ENCODE measurements at regions not wholly inside any gene's neighbourhood (a gene's known extent, or its start where the extent isn't known, plus 50 kb on each side); places are given as distances from the start of the nearest gene placed in this dataset.

DNA sequence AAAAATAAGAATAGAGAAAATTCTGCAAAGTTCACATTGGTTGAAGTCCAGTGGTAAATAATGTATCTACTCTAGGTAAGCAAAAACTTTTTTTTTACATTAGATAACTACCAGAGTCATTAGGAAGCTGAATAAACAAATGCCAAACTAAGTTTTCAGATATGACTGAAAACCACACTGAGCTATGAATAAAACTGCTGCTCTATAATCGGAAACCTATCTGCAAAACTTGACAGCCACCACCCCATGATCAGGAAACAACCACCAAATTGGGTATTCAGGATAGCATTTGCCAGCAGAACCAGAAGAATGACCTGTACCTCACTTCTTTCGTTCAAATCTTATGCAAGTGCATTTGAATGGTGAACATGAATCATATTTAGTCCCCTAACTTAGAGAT, 173.0 kb upstream of the TET2 start:
- Mint-ChIP-seq H3K27ac (no peak overlapping the region), H3K4me1 (ENCODE audit: low read depth) (no peaks in the 10 kb centered on the region), H3K27me3 (no peaks in the 10 kb centered on the region), H3K36me3 (ENCODE audit: low read depth) (no peaks in the 10 kb centered on the region), H3K4me3 (no peak overlapping the region), H3K9me3 (no peaks in the 10 kb centered on the region)
- DNase-seq: no peak
- intact Hi-C loops (cut with DNase I, micrococcal nuclease): no loop called here
- TF ChIP-seq, protein P1, sequence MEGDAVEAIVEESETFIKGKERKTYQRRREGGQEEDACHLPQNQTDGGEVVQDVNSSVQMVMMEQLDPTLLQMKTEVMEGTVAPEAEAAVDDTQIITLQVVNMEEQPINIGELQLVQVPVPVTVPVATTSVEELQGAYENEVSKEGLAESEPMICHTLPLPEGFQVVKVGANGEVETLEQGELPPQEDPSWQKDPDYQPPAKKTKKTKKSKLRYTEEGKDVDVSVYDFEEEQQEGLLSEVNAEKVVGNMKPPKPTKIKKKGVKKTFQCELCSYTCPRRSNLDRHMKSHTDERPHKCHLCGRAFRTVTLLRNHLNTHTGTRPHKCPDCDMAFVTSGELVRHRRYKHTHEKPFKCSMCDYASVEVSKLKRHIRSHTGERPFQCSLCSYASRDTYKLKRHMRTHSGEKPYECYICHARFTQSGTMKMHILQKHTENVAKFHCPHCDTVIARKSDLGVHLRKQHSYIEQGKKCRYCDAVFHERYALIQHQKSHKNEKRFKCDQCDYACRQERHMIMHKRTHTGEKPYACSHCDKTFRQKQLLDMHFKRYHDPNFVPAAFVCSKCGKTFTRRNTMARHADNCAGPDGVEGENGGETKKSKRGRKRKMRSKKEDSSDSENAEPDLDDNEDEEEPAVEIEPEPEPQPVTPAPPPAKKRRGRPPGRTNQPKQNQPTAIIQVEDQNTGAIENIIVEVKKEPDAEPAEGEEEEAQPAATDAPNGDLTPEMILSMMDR (IDR thresholded peaks at IDR 0.05): no peak
- ChIA-PET CTCF (no interaction called here), POLR2A (no interaction called here)
- no peak for ATAC-seq (ENCODE audit: poor library complexity)
- Histone ChIP-seq H3K27me3 (ENCODE audit: control insufficient read depth in 1 of 2, insufficient read depth in 2 of 2, low read length in 2 of 2) (no peaks in the 10 kb centered on the region), H3K4me1 (ENCODE audit: insufficient read depth, low read length) (no peaks in the 10 kb centered on the region), H3K27ac (ENCODE audit: low read depth in 1 of 2, low read length in 2 of 2) (no peak overlapping the region), H3K9me3 (ENCODE audit: control insufficient read depth in 1 of 2, insufficient read depth in 1 of 2, low read length in 2 of 2) (peaks cover 0 to 1% of the 10 kb centered on the region in 2 experiments), H3K4me3 (ENCODE audit: low read length) (no peak overlapping the region), H3K36me3 (ENCODE audit: insufficient read depth, low read length) (no peaks in the 10 kb centered on the region)

DNA sequence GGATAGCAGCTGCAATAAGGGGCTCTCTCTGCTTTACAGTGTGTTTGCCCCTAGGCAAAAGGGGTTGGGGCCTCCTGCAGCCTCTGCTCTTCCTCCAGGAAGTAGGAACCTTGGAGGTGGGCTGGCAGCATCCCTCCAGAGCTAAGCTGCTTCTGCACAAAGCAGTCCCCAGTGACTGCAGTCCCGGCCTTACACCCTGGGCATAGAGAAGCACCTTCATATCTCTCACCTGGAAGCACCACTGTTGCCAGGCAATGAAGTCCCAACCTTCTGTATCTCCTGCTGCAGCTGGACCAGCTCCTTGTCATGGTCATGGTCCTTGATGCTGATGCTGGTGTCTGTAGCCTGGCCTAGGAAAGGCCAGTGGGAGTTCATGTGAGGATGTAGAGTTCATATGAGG, 171.1 kb upstream of the TET2 start:
- TF ChIP-seq, protein P1 (IDR thresholded peaks at IDR 0.05): no peak
- Mint-ChIP-seq H3K27me3 (no peaks in the 10 kb centered on the region), H3K27ac (no peak overlapping the region), H3K9me3 (peaks cover 5% of the 10 kb centered on the region), H3K4me3 (no peak overlapping the region), H3K4me1 (ENCODE audit: low read depth) (no peaks in the 10 kb centered on the region), H3K36me3 (ENCODE audit: low read depth) (no peaks in the 10 kb centered on the region)
- H3K36me3 ChIP-seq (ENCODE audit: insufficient read depth, low read length): no peaks in the 10 kb centered on the region
- no peak for ATAC-seq (ENCODE audit: poor library complexity)
- no peak overlapping the region for H3K27ac ChIP-seq (ENCODE audit: low read depth in 1 of 2, low read length in 2 of 2)
- CTCF ChIA-PET: no interaction called here
- POLR2A ChIA-PET: no interaction called here
- intact Hi-C loops (cut with DNase I, micrococcal nuclease): no loop called here
- DNase-seq: no peak
- no peaks in the 10 kb centered on the region for H3K4me1 ChIP-seq (ENCODE audit: insufficient read depth, low read length)
- peaks cover 0 to 5% of the 10 kb centered on the region in 2 experiments for H3K9me3 ChIP-seq (ENCODE audit: control insufficient read depth in 1 of 2, insufficient read depth in 1 of 2, low read length in 2 of 2)
- no peaks in the 10 kb centered on the region for H3K27me3 ChIP-seq (ENCODE audit: control insufficient read depth in 1 of 2, insufficient read depth in 2 of 2, low read length in 2 of 2)
- H3K4me3 ChIP-seq (ENCODE audit: low read length): no peak overlapping the region

DNA sequence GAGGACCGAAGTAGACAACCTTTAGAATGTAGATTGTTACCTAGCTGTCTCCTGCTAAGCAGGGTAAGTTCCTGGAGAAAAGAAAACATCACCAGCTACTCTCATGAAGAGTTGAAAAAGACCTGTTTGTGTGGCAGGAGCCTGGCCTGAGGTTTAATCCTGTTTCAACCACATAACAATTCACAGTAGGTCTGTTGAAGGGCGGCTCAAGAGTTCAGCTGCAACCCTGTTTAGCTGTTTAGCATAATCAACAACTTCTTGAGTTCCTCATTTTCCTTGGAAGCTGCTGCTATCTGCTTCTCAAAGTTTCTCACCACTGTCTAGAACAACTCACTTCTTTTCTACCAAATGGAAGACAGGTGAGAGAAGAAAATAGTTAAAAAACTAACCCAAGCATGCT, 170.4 kb upstream of the TET2 start:
- TF ChIP-seq, protein P1 (IDR thresholded peaks at IDR 0.05): no peak
- Histone ChIP-seq H3K9me3 (ENCODE audit: control insufficient read depth in 1 of 2, insufficient read depth in 1 of 2, low read length in 2 of 2) (peaks cover 0 to 5% of the 10 kb centered on the region in 2 experiments), H3K27ac (ENCODE audit: low read depth in 1 of 2, low read length in 2 of 2) (no peak overlapping the region), H3K36me3 (ENCODE audit: insufficient read depth, low read length) (no peaks in the 10 kb centered on the region), H3K4me3 (ENCODE audit: low read length) (no peak overlapping the region), H3K4me1 (ENCODE audit: insufficient read depth, low read length) (no peaks in the 10 kb centered on the region), H3K27me3 (ENCODE audit: control insufficient read depth in 1 of 2, insufficient read depth in 2 of 2, low read length in 2 of 2) (no peaks in the 10 kb centered on the region)
- ChIA-PET POLR2A (no interaction called here), CTCF (no interaction called here)
- Mint-ChIP-seq H3K27me3 (no peaks in the 10 kb centered on the region), H3K9me3 (peaks cover 5% of the 10 kb centered on the region), H3K27ac (no peak overlapping the region), H3K4me3 (no peak overlapping the region), H3K4me1 (ENCODE audit: low read depth) (no peaks in the 10 kb centered on the region), H3K36me3 (ENCODE audit: low read depth) (no peaks in the 10 kb centered on the region)
- intact Hi-C loops (cut with DNase I, micrococcal nuclease): no loop called here
- ATAC-seq (ENCODE audit: poor library complexity): no peak
- DNase-seq: no peak

All from CD4-positive, alpha-beta T cell (primary cell).